Fibroblast of the aortic adventitia (primary cell): ENCODE measurements at regions not wholly inside any gene's neighbourhood (a gene's known extent, or its start where the extent isn't known, plus 50 kb on each side); places are given as distances from the start of the nearest gene placed in this dataset.

Experiments
- DNase-seq: peaks from one replicate; pipeline ENCODE4 v3.0.0-alpha.2; 2010; ENCODE audit warnings: low read depth
- H3K4me3 ChIP-seq: 2 replicates; pipeline ENCODE4 v1.5.1; 2011; ENCODE audit warnings: low read depth, mild to moderate bottlenecking, control low read depth, low read length, moderate library complexity
- CTCF ChIP-seq: IDR thresholded peaks from 2 replicates; pipeline ENCODE4 v1.5.1; 2011; ENCODE audit warnings: mild to moderate bottlenecking, low read length, control low read depth, inconsistent platforms; ENCODE audit not compliant: insufficient read depth

GRCh38 chr5:152151940-152152339 is 227.3 kb upstream of the GLRA1 start:
- no peak for DNase-seq
- H3K4me3 ChIP-seq, result no peak overlapping the region
- TF ChIP-seq CTCF, result no peak

- TF ChIP-seq CTCF, result no peak
- no peak overlapping the region for H3K4me3 ChIP-seq
- no peak for DNase-seq
Observed at GRCh38 chr5:152151113-152151512, 226.5 kb upstream of the GLRA1 start.

- TF ChIP-seq CTCF, result no peak
- no peak for DNase-seq
- no peak overlapping the region for H3K4me3 ChIP-seq
Observed at GRCh38 chr5:152147286-152147685, 222.6 kb upstream of the GLRA1 start.

- DNase-seq, result no peak
- no peak for TF ChIP-seq CTCF
- no peak overlapping the region for H3K4me3 ChIP-seq
Observed at GRCh38 chr5:152146566-152146965, 221.9 kb upstream of the GLRA1 start.

- no peak for TF ChIP-seq CTCF
- H3K4me3 ChIP-seq, result no peak overlapping the region
- no peak for DNase-seq
Observed at GRCh38 chr5:152144556-152144955, 219.9 kb upstream of the GLRA1 start.

GRCh38 chr5:152144030-152144429 is 219.4 kb upstream of the GLRA1 start:
- no peak overlapping the region for H3K4me3 ChIP-seq
- no peak for DNase-seq
- TF ChIP-seq CTCF, result no peak

GRCh38 chr5:152142840-152143469 is 218.3 kb upstream of the GLRA1 start:
- peak; percentile 68 for DNase-seq
- no peak overlapping the region for H3K4me3 ChIP-seq
- TF ChIP-seq CTCF, result peak; percentile 91
